Natural killer cell (primary cell): ENCODE measurements at regions not wholly inside any gene's neighbourhood (a gene's known extent, or its start where the extent isn't known, plus 50 kb on each side); places are given as distances from the start of the nearest gene placed in this dataset.

Source experiments
- ATAC-seq, 3 donors: fragments of 150-1000 bp in 2 of 3; fragments of 200-7000 bp in 1 of 3; cut with Tn5 transposase; 1 replicate in 1 of 3; 2 replicates in 2 of 3; pipeline ENCODE4 v1.10.0; 2021; ENCODE audit warnings: mild to moderate bottlenecking in 2 of 3, moderate library complexity in 2 of 3
- DNase-seq, 2 donors: peaks; one replicate each; pipeline versions ENCODE4 v3.0.0 to v3.0.0-alpha.2; 2013 to 2021; ENCODE audit warnings: mixed read lengths in 1 of 2
- H3K27ac ChIP-seq: one replicate; pipeline ENCODE4 v1.5.1; 2013; ENCODE audit warnings: mild to moderate bottlenecking, low read length
- H3K27me3 ChIP-seq: one replicate; pipeline ENCODE4 v1.6.1; 2013; ENCODE audit warnings: low read length; ENCODE audit not compliant: control insufficient read depth, insufficient read depth
- H3K36me3 ChIP-seq: one replicate; pipeline ENCODE4 v1.6.1; 2013; ENCODE audit warnings: low read length; ENCODE audit not compliant: control insufficient read depth, insufficient read depth
- H3K4me1 ChIP-seq: one replicate; pipeline ENCODE4 v1.6.1; 2013; ENCODE audit warnings: low read length; ENCODE audit not compliant: control insufficient read depth, insufficient read depth
- H3K4me3 ChIP-seq: one replicate; pipeline ENCODE4 v1.5.1; 2013; ENCODE audit warnings: low read length
- H3K9me3 ChIP-seq: one replicate; pipeline ENCODE4 v1.6.1; 2013; ENCODE audit warnings: low read length; ENCODE audit not compliant: control insufficient read depth, insufficient read depth
- H3K27ac Mint-ChIP-seq, 2 donors: one replicate each; pipeline ENCODE4 v1.8.0; 2022; ENCODE audit warnings: mild to moderate bottlenecking in 2 of 2, mixed read lengths in 2 of 2, moderate library complexity in 1 of 2
- H3K27me3 Mint-ChIP-seq, 2 donors: one replicate each; pipeline ENCODE4 v1.8.0; 2022; ENCODE audit warnings: low read depth in 2 of 2, mixed read lengths in 2 of 2
- H3K36me3 Mint-ChIP-seq: one replicate; pipeline ENCODE4 v1.8.0; 2022; ENCODE audit warnings: mixed read lengths
- H3K4me1 Mint-ChIP-seq, 2 donors: one replicate each; pipeline ENCODE4 v1.8.0; 2022; ENCODE audit warnings: mixed read lengths in 2 of 2
- H3K4me3 Mint-ChIP-seq: one replicate; pipeline ENCODE4 v1.8.0; 2022; ENCODE audit warnings: mild to moderate bottlenecking, moderate library complexity, mixed read lengths
- H3K9me3 Mint-ChIP-seq, 2 donors: one replicate each; pipeline ENCODE4 v1.8.0; 2022; ENCODE audit warnings: mixed read lengths in 2 of 2
- CTCF ChIP-seq: fragments of 200-600 bp; IDR thresholded peaks from one replicate; pipeline ENCODE4 v1.8.0; 2022; ENCODE audit warnings: antibody characterized with exemption
- WGBS: methylation state at CpG from one replicate; pipeline ENCODE4 v1.1.7; 2013; ENCODE audit warnings: missing lambda C conversion rate; ENCODE audit not compliant: insufficient coverage; 5-methylcytosine and 5-hydroxymethylcytosine counted together
- intact Hi-C: fragments of 100-400 bp; cut with micrococcal nuclease; formaldehyde crosslinking; loops from one replicate; pipeline ENCODE4 v1.14.2; 2022

DNA sequence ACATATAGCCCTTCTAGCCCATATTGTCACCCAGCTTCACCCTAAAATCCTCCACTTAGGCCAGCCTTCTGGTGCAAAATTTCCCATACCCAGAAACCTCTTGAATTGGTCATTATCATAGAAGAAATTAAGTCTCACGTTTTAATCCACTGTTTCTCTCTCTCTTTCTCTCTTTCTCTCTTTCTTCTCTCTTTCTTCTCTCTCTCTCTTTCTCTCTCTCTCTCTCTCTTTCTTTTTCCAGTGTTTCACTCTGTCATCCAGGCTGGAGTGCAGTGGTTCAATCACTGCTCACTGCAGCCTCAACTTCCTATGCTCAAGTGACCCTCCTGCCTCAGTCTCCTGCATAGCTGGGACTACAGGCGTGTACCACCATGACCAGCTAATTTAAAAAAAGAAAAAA is 363.4 kb downstream of the TMEM167A start:
- DNase-seq (no peak), ATAC-seq (no peak)
- Mint-ChIP-seq H3K4me3 (no peak overlapping the region), H3K27ac (no peak overlapping the region), H3K27me3 (peaks cover 0 to 4% of the 10 kb centered on the region in 2 donors), H3K36me3 (no peaks in the 10 kb centered on the region), H3K9me3 (no peaks in the 10 kb centered on the region), H3K4me1 (peaks cover 4 to 6% of the 10 kb centered on the region in 2 donors)
- TF ChIP-seq CTCF, result no peak
- no peaks in the 10 kb centered on the region for H3K36me3 ChIP-seq
- no peak overlapping the region for H3K4me3 ChIP-seq
- intact Hi-C loops, result no loop called here
- H3K27me3 ChIP-seq, result no peaks in the 10 kb centered on the region
- no peaks in the 10 kb centered on the region for H3K9me3 ChIP-seq
- H3K4me1 ChIP-seq, result no peaks in the 10 kb centered on the region
- H3K27ac ChIP-seq, result no peak overlapping the region
- 74% methylated on average over 2 of the region's 2 CpGs for WGBS

DNA sequence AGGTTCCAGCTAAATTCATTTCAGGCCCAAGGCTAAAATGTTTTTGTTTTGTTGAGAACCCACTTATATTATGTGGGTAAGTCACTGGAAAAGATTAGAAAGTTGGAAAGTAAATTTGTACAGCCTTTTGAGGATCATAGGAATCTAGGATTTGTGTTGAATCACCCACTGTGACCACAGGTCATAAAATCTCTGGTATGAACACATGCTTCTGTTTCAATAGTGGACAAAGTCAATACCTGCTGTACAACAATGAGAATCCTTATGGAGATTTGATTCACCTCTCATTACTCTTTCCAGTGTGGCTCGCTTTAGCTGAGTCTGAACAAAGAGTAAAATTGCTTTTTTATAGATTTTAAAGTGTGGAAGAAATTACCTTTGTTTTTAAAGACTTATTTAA is 369.5 kb downstream of the TMEM167A start:
- intact Hi-C loops, result no loop called here
- WGBS, result no CpG with 5 or more reads among the region's 1 CpG
- Mint-ChIP-seq H3K27ac (no peak overlapping the region), H3K36me3 (no peaks in the 10 kb centered on the region), H3K4me3 (no peak overlapping the region), H3K9me3 (peaks cover 0 to 2% of the 10 kb centered on the region in 2 donors), H3K27me3 (peaks cover 0 to 4% of the 10 kb centered on the region in 2 donors), H3K4me1 (no peaks in the 10 kb centered on the region)
- no peaks in the 10 kb centered on the region for H3K36me3 ChIP-seq
- DNase-seq, result no peak
- H3K4me1 ChIP-seq, result no peaks in the 10 kb centered on the region
- no peak for ATAC-seq
- no peaks in the 10 kb centered on the region for H3K27me3 ChIP-seq
- TF ChIP-seq CTCF, result no peak
- no peak overlapping the region for H3K4me3 ChIP-seq
- H3K9me3 ChIP-seq, result no peaks in the 10 kb centered on the region
- no peak overlapping the region for H3K27ac ChIP-seq

- no peak for ATAC-seq
- no peaks in the 10 kb centered on the region for H3K36me3 ChIP-seq
- intact Hi-C loops, result no loop called here
- Mint-ChIP-seq H3K27me3 (peaks cover 0 to 3% of the 10 kb centered on the region in 2 donors), H3K9me3 (peaks cover 0 to 2% of the 10 kb centered on the region in 2 donors), H3K4me1 (no peaks in the 10 kb centered on the region), H3K36me3 (no peaks in the 10 kb centered on the region), H3K4me3 (no peak overlapping the region), H3K27ac (no peak overlapping the region)
- H3K4me3 ChIP-seq, result no peak overlapping the region
- H3K27ac ChIP-seq, result no peak overlapping the region
- DNase-seq, result no peak
- H3K27me3 ChIP-seq, result no peaks in the 10 kb centered on the region
- H3K9me3 ChIP-seq, result no peaks in the 10 kb centered on the region
- no peaks in the 10 kb centered on the region for H3K4me1 ChIP-seq
- no peak for TF ChIP-seq CTCF
- 92% methylated on average over 2 of the region's 2 CpGs for WGBS
Observed at GRCh38 chr5:82704381-82704780, 372.8 kb downstream of the TMEM167A start.

GRCh38 chr5:82702046-82702445 is 375.1 kb downstream of the TMEM167A start:
- H3K4me1 ChIP-seq, result no peaks in the 10 kb centered on the region
- no peak for ATAC-seq
- WGBS, result no CpG with 5 or more reads among the region's 1 CpG
- intact Hi-C loops, result no loop called here
- DNase-seq, result no peak
- H3K4me3 ChIP-seq, result no peak overlapping the region
- H3K27ac ChIP-seq, result no peak overlapping the region
- H3K36me3 ChIP-seq, result no peaks in the 10 kb centered on the region
- H3K9me3 ChIP-seq, result no peaks in the 10 kb centered on the region
- H3K27ac Mint-ChIP-seq, result no peak overlapping the region
- H3K9me3 Mint-ChIP-seq, result peaks cover 0 to 2% of the 10 kb centered on the region in 2 donors
- H3K27me3 ChIP-seq, result no peaks in the 10 kb centered on the region
- H3K27me3 Mint-ChIP-seq, result no peaks in the 10 kb centered on the region
- H3K4me1 Mint-ChIP-seq, result no peaks in the 10 kb centered on the region
- no peaks in the 10 kb centered on the region for H3K36me3 Mint-ChIP-seq
- no peak overlapping the region for H3K4me3 Mint-ChIP-seq
- no peak for TF ChIP-seq CTCF
